Right lobe of liver (tissue), 6 donors: ENCODE measurements at regions not wholly inside any gene's neighbourhood (a gene's known extent, or its start where the extent isn't known, plus 50 kb on each side); places are given as distances from the start of the nearest gene placed in this dataset.

Experiments used
- ATAC-seq, 4 donors: fragments of 200-7000 bp; cut with Tn5 transposase; one replicate each; pipeline ENCODE4 v1.9.1; 2020; ENCODE audit warnings: mild to moderate bottlenecking in 4 of 4, moderate library complexity in 4 of 4
- DNase-seq, 3 donors: peaks; one replicate each; pipeline ENCODE4 v3.0.0-alpha.2; 2020
- H3K27ac ChIP-seq, 3 donors: fragments of 200-600 bp; one replicate each; pipeline ENCODE4 v1.8.0; 2022
- H3K27me3 ChIP-seq, 2 donors: fragments of 200-600 bp; one replicate each; pipeline ENCODE4 v1.8.0; 2022
- H3K36me3 ChIP-seq, 4 donors: fragments of 200-600 bp; sonication (generic) in 1 of 4; one replicate each; pipeline versions ENCODE4 v1.5.1 to v1.8.0; 2017 to 2022; ENCODE audit warnings: control low read depth in 1 of 4
- H3K4me1 ChIP-seq, 4 donors: fragments of 200-600 bp; sonication (generic) in 1 of 4; one replicate each; pipeline versions ENCODE4 v1.5.1 to v1.8.0; 2017 to 2022; ENCODE audit warnings: control low read depth in 1 of 4
- H3K4me3 ChIP-seq, 3 donors: fragments of 200-600 bp; one replicate each; pipeline ENCODE4 v1.8.0; 2022
- H3K9me3 ChIP-seq, 4 donors: fragments of 200-600 bp; sonication (generic) in 1 of 4; one replicate each; pipeline versions ENCODE4 v1.5.1 to v1.8.0; 2017 to 2022; ENCODE audit warnings: control low read depth in 1 of 4
- POLR2A ChIP-seq: fragments of 450-650 bp; IDR thresholded peaks from one replicate; pipeline ENCODE4 v1.6.1; 2017; ENCODE audit warnings: antibody characterized with exemption, mild to moderate bottlenecking
- WGBS: methylation state at CpG from one replicate; pipeline ENCODE4 v1.1.6; 2018; ENCODE audit warnings: low coverage, low lambda C conversion rate; ENCODE audit not compliant: insufficient coverage; ENCODE audit errors: missing lambda C conversion rate; 5-methylcytosine and 5-hydroxymethylcytosine counted together
- intact Hi-C, 2 donors: fragments of 100-400 bp; cut with DNase I; formaldehyde crosslinking; loops; one replicate each; pipeline versions ENCODE4 v1.11.2 to v1.14.1; 2022
- TF ChIP-seq, protein P1 (sequence below), 4 donors: fragments of 200-600 bp in 3 of 4; fragments of 450-650 bp in 1 of 4; IDR thresholded peaks; one replicate each; pipeline versions ENCODE4 v1.5.1 to v1.8.0; 2016 to 2022; ENCODE audit warnings: antibody characterized with exemption in 4 of 4, mild to moderate bottlenecking in 2 of 4
- donor health status: DM: no; HTN: yes; CAD: no.
- donor health status: DM: no; HTN: no; CAD: no.
- donor health status: DM: no; HTN: no; CAD: no.
- donor health status: DM: no; HTN: yes; CAD: no.
- donor health status: DM: no; HTN: yes; CAD: no.

DNA sequence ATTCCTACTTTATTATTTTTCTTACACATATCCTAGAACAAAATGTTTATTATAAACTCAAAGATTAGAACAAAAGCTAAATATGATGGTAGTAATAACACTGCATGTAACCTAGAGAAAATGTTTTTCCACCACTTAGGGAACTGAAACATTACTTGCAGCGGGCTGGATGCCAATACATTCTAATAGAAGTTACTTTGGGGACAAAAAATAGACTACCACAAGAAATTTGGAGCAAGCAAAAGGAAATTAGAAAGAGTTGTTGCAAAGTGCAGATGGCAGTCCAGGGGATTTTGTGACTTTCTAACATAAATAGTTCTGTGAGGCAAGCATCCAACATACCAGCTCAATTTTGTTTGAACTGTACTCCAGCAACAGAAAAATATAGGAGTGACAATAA is 255.3 kb upstream of the GRIN3A start:
- WGBS: 69% methylated on average over 1 of the region's 1 CpG
- Histone ChIP-seq H3K9me3 (no peaks in the 10 kb centered on the region), H3K27ac (no peak overlapping the region), H3K4me3 (no peak overlapping the region), H3K27me3 (no peaks in the 10 kb centered on the region), H3K4me1 (no peaks in the 10 kb centered on the region), H3K36me3 (no peaks in the 10 kb centered on the region)
- intact Hi-C loops: no loop called here
- DNase-seq (no peak), ATAC-seq (no peak)
- TF ChIP-seq, protein P1, sequence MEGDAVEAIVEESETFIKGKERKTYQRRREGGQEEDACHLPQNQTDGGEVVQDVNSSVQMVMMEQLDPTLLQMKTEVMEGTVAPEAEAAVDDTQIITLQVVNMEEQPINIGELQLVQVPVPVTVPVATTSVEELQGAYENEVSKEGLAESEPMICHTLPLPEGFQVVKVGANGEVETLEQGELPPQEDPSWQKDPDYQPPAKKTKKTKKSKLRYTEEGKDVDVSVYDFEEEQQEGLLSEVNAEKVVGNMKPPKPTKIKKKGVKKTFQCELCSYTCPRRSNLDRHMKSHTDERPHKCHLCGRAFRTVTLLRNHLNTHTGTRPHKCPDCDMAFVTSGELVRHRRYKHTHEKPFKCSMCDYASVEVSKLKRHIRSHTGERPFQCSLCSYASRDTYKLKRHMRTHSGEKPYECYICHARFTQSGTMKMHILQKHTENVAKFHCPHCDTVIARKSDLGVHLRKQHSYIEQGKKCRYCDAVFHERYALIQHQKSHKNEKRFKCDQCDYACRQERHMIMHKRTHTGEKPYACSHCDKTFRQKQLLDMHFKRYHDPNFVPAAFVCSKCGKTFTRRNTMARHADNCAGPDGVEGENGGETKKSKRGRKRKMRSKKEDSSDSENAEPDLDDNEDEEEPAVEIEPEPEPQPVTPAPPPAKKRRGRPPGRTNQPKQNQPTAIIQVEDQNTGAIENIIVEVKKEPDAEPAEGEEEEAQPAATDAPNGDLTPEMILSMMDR (IDR thresholded peaks at IDR 0.05): no peak
- TF ChIP-seq POLR2A: no peak

DNA sequence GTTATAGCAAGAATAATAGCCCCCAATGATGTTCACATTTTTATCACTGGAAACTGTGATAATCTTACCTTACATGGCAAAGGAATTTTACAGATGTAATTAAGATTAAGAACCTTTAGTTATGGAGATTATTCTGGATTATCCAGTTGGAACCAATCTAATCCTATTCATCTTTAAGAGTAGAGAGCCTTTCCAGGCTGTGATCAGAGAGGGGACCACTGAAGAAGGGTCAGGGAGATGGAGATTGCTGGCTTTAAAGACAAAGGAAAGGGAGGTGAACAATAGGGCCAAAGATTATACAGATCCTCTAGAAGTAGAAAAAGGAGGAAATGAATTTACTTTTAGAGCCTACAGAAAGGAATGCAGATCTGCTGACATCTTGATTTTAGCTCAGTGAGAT is 253.5 kb upstream of the GRIN3A start:
- DNase-seq (no peak), ATAC-seq (no peak)
- no peaks in the 10 kb centered on the region for H3K36me3 ChIP-seq
- no peaks in the 10 kb centered on the region for H3K27me3 ChIP-seq
- no peaks in the 10 kb centered on the region for H3K9me3 ChIP-seq
- intact Hi-C loops: no loop called here
- no peak overlapping the region for H3K27ac ChIP-seq
- no peak overlapping the region for H3K4me3 ChIP-seq
- TF ChIP-seq, protein P1 (IDR thresholded peaks at IDR 0.05): no peak
- no peak for TF ChIP-seq POLR2A
- no peaks in the 10 kb centered on the region for H3K4me1 ChIP-seq

DNA sequence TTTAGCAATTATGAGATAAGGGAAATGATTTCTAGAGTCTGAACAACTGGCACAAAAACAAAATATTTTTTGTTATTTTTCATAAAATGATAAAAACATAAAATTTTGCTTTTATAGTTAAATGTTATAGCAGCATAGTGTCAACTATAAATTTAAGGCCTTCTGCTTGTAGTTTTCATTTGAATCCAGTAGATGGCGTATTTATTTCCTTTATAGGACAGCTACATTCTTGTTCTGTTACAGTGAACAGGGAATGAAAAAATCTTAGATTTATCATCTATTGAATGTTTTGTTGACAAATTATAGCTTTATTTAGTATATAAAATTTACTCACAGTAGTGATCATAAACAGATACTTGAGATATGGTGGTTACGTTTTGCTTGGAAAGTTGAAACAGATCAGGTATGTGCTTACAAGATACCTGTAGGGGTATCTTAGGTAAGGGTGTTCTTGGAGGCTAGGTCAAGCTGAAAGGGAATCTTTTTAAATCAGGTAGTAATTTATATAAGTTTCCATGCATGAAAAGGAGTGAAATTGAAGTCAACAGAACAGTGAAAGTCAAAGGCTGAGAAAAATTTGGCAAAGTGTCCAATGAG is 239.3 kb upstream of the GRIN3A start:
- Histone ChIP-seq H3K4me3 (no peak overlapping the region), H3K9me3 (no peaks in the 10 kb centered on the region), H3K27ac (no peak overlapping the region), H3K36me3 (no peaks in the 10 kb centered on the region), H3K4me1 (no peaks in the 10 kb centered on the region), H3K27me3 (no peaks in the 10 kb centered on the region)
- peak; percentile 41 to 73 (median 67) for ATAC-seq
- no peak for DNase-seq
- TF ChIP-seq, protein P1 (IDR thresholded peaks at IDR 0.05): peak; percentile 53 to 67 (median 64)
- TF ChIP-seq POLR2A: no peak
- intact Hi-C loops: no loop called here
- 4% methylated on average over 2 of the region's 2 CpGs for WGBS

DNA sequence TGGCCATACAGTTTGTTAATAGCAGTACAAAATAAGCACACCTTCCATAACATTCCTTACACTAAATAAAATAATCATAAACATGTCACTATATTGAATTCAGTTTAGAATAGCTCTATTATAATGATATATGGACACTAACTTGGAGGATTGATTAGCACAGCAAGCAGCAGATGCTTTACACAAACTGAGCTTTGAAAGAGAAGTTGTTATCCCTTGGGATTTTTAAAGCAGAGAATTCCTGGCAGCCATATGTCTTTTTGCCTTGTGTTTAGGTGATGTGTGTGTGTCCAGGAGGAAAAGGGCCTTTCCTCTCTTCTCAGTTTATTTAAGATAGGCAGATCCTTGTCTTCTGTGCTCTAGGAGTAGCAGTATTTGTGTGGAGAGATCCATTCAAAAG is 232.2 kb upstream of the GRIN3A start:
- TF ChIP-seq POLR2A: no peak
- TF ChIP-seq, protein P1 (IDR thresholded peaks at IDR 0.05): no peak
- ATAC-seq: no peak
- no peak overlapping the region for H3K27ac ChIP-seq
- no peaks in the 10 kb centered on the region for H3K36me3 ChIP-seq
- H3K4me1 ChIP-seq: no peaks in the 10 kb centered on the region
- no peak overlapping the region for H3K4me3 ChIP-seq
- intact Hi-C loops: no loop called here
- DNase-seq: no peak
- no peaks in the 10 kb centered on the region for H3K9me3 ChIP-seq
- H3K27me3 ChIP-seq: no peaks in the 10 kb centered on the region

DNA sequence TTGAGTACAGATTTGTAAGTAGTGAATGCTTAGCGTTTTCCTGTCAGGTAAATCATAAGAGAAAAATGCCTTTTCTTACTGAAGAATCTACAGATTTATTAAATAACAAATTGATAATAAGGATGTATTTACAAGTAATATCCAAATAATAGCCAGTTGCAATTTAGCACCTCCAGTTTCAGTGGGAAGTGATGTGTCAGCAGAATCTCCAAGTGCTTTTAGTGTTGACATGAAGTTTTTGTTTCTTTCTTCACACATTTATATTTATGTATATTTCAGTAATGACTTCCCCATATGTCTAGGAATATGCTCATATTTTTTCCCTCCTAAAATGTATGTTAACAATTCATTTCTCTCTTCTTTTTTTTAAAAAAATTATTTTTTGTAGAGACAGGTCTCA is 229.9 kb upstream of the GRIN3A start:
- intact Hi-C loops: no loop called here
- ATAC-seq (no peak), DNase-seq (no peak)
- Histone ChIP-seq H3K27ac (no peak overlapping the region), H3K9me3 (no peaks in the 10 kb centered on the region), H3K4me3 (no peak overlapping the region), H3K4me1 (no peaks in the 10 kb centered on the region), H3K36me3 (no peaks in the 10 kb centered on the region), H3K27me3 (no peaks in the 10 kb centered on the region)
- WGBS: 92% methylated on average over 1 of the region's 1 CpG
- TF ChIP-seq, protein P1 (IDR thresholded peaks at IDR 0.05): no peak
- no peak for TF ChIP-seq POLR2A
